Gastroesophageal sphincter (tissue), 3 donors: ENCODE measurements at regions not wholly inside any gene's neighbourhood (a gene's known extent, or its start where the extent isn't known, plus 50 kb on each side); places are given as distances from the start of the nearest gene placed in this dataset.

ENCODE experiments used
- CTCF ChIP-seq, 4 experiments: fragments of 200-600 bp in 2 of 4; fragments of 450-650 bp in 2 of 4; sonication (generic) in 1 of 4; IDR thresholded peaks; one replicate each; pipeline ENCODE4 v1.5.1; 2017 to 2019; ENCODE audit warnings: antibody characterized with exemption in 4 of 4, mild to moderate bottlenecking in 2 of 4, moderate library complexity in 2 of 4
- EP300 ChIP-seq: sonication (generic); formaldehyde crosslinking; IDR thresholded peaks from one replicate; pipeline ENCODE4 v1.6.1; 2017; ENCODE audit warnings: antibody characterized with exemption, mild to moderate bottlenecking
- POLR2A ChIP-seq, 2 donors: fragments of 450-650 bp; IDR thresholded peaks; one replicate each; pipeline ENCODE4 v1.6.1; 2017; ENCODE audit warnings: antibody characterized with exemption in 2 of 2, mild to moderate bottlenecking in 2 of 2, moderate library complexity in 1 of 2
- POLR2AphosphoS5 ChIP-seq: sonication (generic); formaldehyde crosslinking; IDR thresholded peaks from one replicate; pipeline ENCODE4 v1.6.1; 2017; ENCODE audit warnings: antibody characterized with exemption

- no peak for TF ChIP-seq CTCF (IDR thresholded peaks at IDR 0.05)
- no peak for TF ChIP-seq POLR2A (IDR thresholded peaks at IDR 0.05)
- no peak for TF ChIP-seq POLR2AphosphoS5
- no peak for TF ChIP-seq EP300
These were observed 275.2 kb downstream of the PREX1 start for GRCh38 chr20:48552550-48552949.
